GM12878 (cell line): ENCODE measurements at regions not wholly inside any gene's neighbourhood (a gene's known extent, or its start where the extent isn't known, plus 50 kb on each side); places are given as distances from the start of the nearest gene placed in this dataset.

Source experiments
- ATF2 ChIP-seq: IDR thresholded peaks from 2 replicates; pipeline ENCODE4 v1.6.1; 2012; ENCODE audit warnings: low read length, inconsistent platforms
- CBX5 ChIP-seq: sonication (generic); IDR thresholded peaks from 2 replicates; pipeline ENCODE4 v1.6.1; 2016; ENCODE audit warnings: low read depth, moderate library complexity, mild to moderate bottlenecking, inconsistent platforms
- CTCF ChIP-seq, 3 experiments: IDR thresholded peaks in 2 of 3; conservative IDR thresholded peaks in 1 of 3; 2 replicates each; pipeline ENCODE4 v1.5.1; 2011; ENCODE audit warnings: low read depth in 3 of 3, low read length in 3 of 3, mild to moderate bottlenecking in 3 of 3, control low read depth in 2 of 3, moderate library complexity in 2 of 3, inconsistent platforms in 1 of 3, mixed read lengths in 1 of 3; ENCODE audit not compliant: control insufficient read depth in 2 of 3, insufficient read depth in 1 of 3; ENCODE audit errors: extremely low read depth in 1 of 3
- TCF7 ChIP-seq: IDR thresholded peaks from 2 replicates; pipeline ENCODE4 v1.6.1; 2014; ENCODE audit warnings: antibody characterized with exemption, borderline replicate concordance

GRCh38 chr3:39638301-39638700 lies 170.8 kb downstream of the MOBP start:
- TF ChIP-seq ATF2: no peak
- no peak for TF ChIP-seq CTCF (IDR thresholded peaks at IDR 0.05 in 2 of 3, conservative IDR thresholded peaks at IDR 0.05 in 1 of 3; ENCODE audit: control insufficient read depth in 2 of 3, extremely low read depth in 1 of 3, insufficient read depth in 1 of 3, low read depth in 3 of 3, low read length in 3 of 3)
- no peak for TF ChIP-seq CBX5
- TF ChIP-seq TCF7: no peak
